Mucosa of rectum (tissue), 2 donors: ENCODE measurements at regions not wholly inside any gene's neighbourhood (a gene's known extent, or its start where the extent isn't known, plus 50 kb on each side); places are given as distances from the start of the nearest gene placed in this dataset.
"Not testable (repeated sequence)": the region's sequence is repeated elsewhere in the genome, so short reads cannot be mapped to it uniquely, and the experiment has no call there.

ENCODE experiments used
- H3K27ac ChIP-seq, 2 donors: one replicate each; pipeline ENCODE4 v1.7.0; 2013; ENCODE audit warnings: inconsistent platforms in 2 of 2, low read depth in 2 of 2, low read length in 2 of 2
- H3K27me3 ChIP-seq, 2 donors: one replicate each; pipeline ENCODE4 v1.7.0; 2013; ENCODE audit warnings: low read length in 2 of 2; ENCODE audit not compliant: control insufficient read depth in 2 of 2, insufficient read depth in 2 of 2
- H3K36me3 ChIP-seq, 2 donors: one replicate each; pipeline ENCODE4 v1.7.0; 2013; ENCODE audit warnings: low read length in 2 of 2; ENCODE audit not compliant: control insufficient read depth in 2 of 2, insufficient read depth in 2 of 2
- H3K4me1 ChIP-seq, 2 donors: one replicate each; pipeline ENCODE4 v1.7.0; 2013; ENCODE audit warnings: low read length in 2 of 2, mild to moderate bottlenecking in 1 of 2; ENCODE audit not compliant: control insufficient read depth in 2 of 2, insufficient read depth in 2 of 2
- H3K4me3 ChIP-seq, 2 donors: one replicate each; pipeline ENCODE4 v1.7.0; 2013; ENCODE audit warnings: low read length in 2 of 2
- H3K9ac ChIP-seq, 2 donors: one replicate each; pipeline ENCODE4 v1.7.0; 2013; ENCODE audit warnings: low read length in 2 of 2, low read depth in 1 of 2, mild to moderate bottlenecking in 1 of 2
- H3K9me3 ChIP-seq, 2 donors: one replicate each; pipeline ENCODE4 v1.7.0; 2013; ENCODE audit warnings: low read length in 2 of 2; ENCODE audit not compliant: control insufficient read depth in 2 of 2
- donor health status: healthy.
- donor health status: Normal muscosa, but diverticular disease.

- H3K4me1 ChIP-seq, result no peaks in the 10 kb centered on the region
- H3K9me3 ChIP-seq, result no peaks in the 10 kb centered on the region
- H3K36me3 ChIP-seq, result no peaks in the 10 kb centered on the region
- no peak overlapping the region for H3K9ac ChIP-seq
- H3K4me3 ChIP-seq, result no peak overlapping the region
- no peak overlapping the region for H3K27ac ChIP-seq
- H3K27me3 ChIP-seq, result peaks cover 6 to 8% of the 10 kb centered on the region in 2 donors
Observed at GRCh38 chrX:69431420-69431819, 72.7 kb upstream of the NALF2 start.

- H3K9ac ChIP-seq, result no peak overlapping the region
- no peaks in the 10 kb centered on the region for H3K9me3 ChIP-seq
- no peaks in the 10 kb centered on the region for H3K4me1 ChIP-seq
- no peaks in the 10 kb centered on the region for H3K36me3 ChIP-seq
- no peak overlapping the region for H3K4me3 ChIP-seq
- peaks cover 6 to 13% of the 10 kb centered on the region in 2 donors for H3K27me3 ChIP-seq
- H3K27ac ChIP-seq, result no peak overlapping the region
Observed at GRCh38 chrX:69430785-69431184, 73.3 kb upstream of the NALF2 start.

GRCh38 chrX:69429339-69430015 lies 74.6 kb upstream of the NALF2 start:
- H3K4me1 ChIP-seq, result no peaks in the 10 kb centered on the region
- no peaks in the 10 kb centered on the region for H3K9me3 ChIP-seq
- H3K27me3 ChIP-seq, result peaks cover 6 to 13% of the 10 kb centered on the region in 2 donors
- H3K27ac ChIP-seq, result no peak overlapping the region
- H3K4me3 ChIP-seq, result no peak overlapping the region
- H3K9ac ChIP-seq, result no peak overlapping the region
- H3K36me3 ChIP-seq, result no peaks in the 10 kb centered on the region

GRCh38 chrX:69428216-69428615 lies 75.9 kb upstream of the NALF2 start:
- Histone ChIP-seq H3K36me3 (no peaks in the 10 kb centered on the region), H3K4me3 (no peak overlapping the region), H3K4me1 (no peaks in the 10 kb centered on the region), H3K27me3 (peaks cover 6 to 13% of the 10 kb centered on the region in 2 donors), H3K9ac (no peak overlapping the region), H3K9me3 (no peaks in the 10 kb centered on the region), H3K27ac (no peak overlapping the region)

- H3K36me3 ChIP-seq, result no peaks in the 10 kb centered on the region
- no peak overlapping the region for H3K4me3 ChIP-seq
- no peak overlapping the region for H3K9ac ChIP-seq
- H3K27ac ChIP-seq, result no peak overlapping the region
- H3K9me3 ChIP-seq, result no peaks in the 10 kb centered on the region
- no peaks in the 10 kb centered on the region for H3K4me1 ChIP-seq
- peaks cover 6 to 13% of the 10 kb centered on the region in 2 donors for H3K27me3 ChIP-seq
Observed at GRCh38 chrX:69424910-69425309, 79.2 kb upstream of the NALF2 start.

- peaks cover 6% of the 10 kb centered on the region in 2 donors for H3K27me3 ChIP-seq
- H3K4me1 ChIP-seq, result no peaks in the 10 kb centered on the region
- H3K27ac ChIP-seq, result no peak overlapping the region
- no peak overlapping the region for H3K4me3 ChIP-seq
- no peaks in the 10 kb centered on the region for H3K36me3 ChIP-seq
- H3K9me3 ChIP-seq, result no peaks in the 10 kb centered on the region
- H3K9ac ChIP-seq, result no peak overlapping the region
Observed at GRCh38 chrX:69424161-69424560, 80.0 kb upstream of the NALF2 start.

- not testable (repeated sequence) for H3K4me3 ChIP-seq
Observed at GRCh38 chrX:69422208-69422607, 81.9 kb upstream of the NALF2 start.

GRCh38 chrX:69415698-69416097 lies 88.4 kb upstream of the NALF2 start:
- no peak overlapping the region for H3K9ac ChIP-seq
- H3K4me1 ChIP-seq, result no peaks in the 10 kb centered on the region
- no peaks in the 10 kb centered on the region for H3K9me3 ChIP-seq

More at GRCh38 chrX:69422208-69422607, 81.9 kb upstream of the NALF2 start:
- not testable (repeated sequence) for H3K9ac ChIP-seq, H3K27ac ChIP-seq, H3K9me3 ChIP-seq, H3K4me1 ChIP-seq, H3K36me3 ChIP-seq, H3K27me3 ChIP-seq

GRCh38 chrX:69412661-69413060 lies 91.5 kb upstream of the NALF2 start:
- Histone ChIP-seq H3K9me3 (no peaks in the 10 kb centered on the region), H3K27me3 (peaks cover 0 to 3% of the 10 kb centered on the region in 2 donors), H3K36me3 (no peaks in the 10 kb centered on the region), H3K27ac (no peak overlapping the region), H3K4me1 (no peaks in the 10 kb centered on the region), H3K4me3 (no peak overlapping the region), H3K9ac (no peak overlapping the region)

More at GRCh38 chrX:69415698-69416097, 88.4 kb upstream of the NALF2 start:
- Histone ChIP-seq H3K27ac (no peak overlapping the region), H3K27me3 (no peaks in the 10 kb centered on the region), H3K36me3 (no peaks in the 10 kb centered on the region), H3K4me3 (no peak overlapping the region)

- H3K4me3 ChIP-seq, result no peak overlapping the region
- H3K9me3 ChIP-seq, result no peaks in the 10 kb centered on the region
- peaks cover 0 to 3% of the 10 kb centered on the region in 2 donors for H3K27me3 ChIP-seq
Observed at GRCh38 chrX:69398881-69399280, 105.2 kb upstream of the NALF2 start.

More at GRCh38 chrX:69398881-69399280, 105.2 kb upstream of the NALF2 start:
- no peaks in the 10 kb centered on the region for H3K4me1 ChIP-seq
- no peak overlapping the region for H3K9ac ChIP-seq
- H3K27ac ChIP-seq, result no peak overlapping the region
- H3K36me3 ChIP-seq, result no peaks in the 10 kb centered on the region
